Muscle of arm (tissue), 1 donor: ENCODE measurements at regions not wholly inside any gene's neighbourhood (a gene's known extent, or its start where the extent isn't known, plus 50 kb on each side); places are given as distances from the start of the nearest gene placed in this dataset.
A peak's percentile ranks its signal among the peaks of the same experiment; 100 is the strongest.

Experiments
- DNase-seq: peaks from one replicate; pipeline ENCODE4 v3.0.0-alpha.2; 2013

GRCh38 chr1:81157686-81158085, 643.0 kb upstream of the ADGRL2 start:
- no peak for DNase-seq

- DNase-seq, result no peak
Observed at GRCh38 chr1:81156887-81157286, 643.8 kb upstream of the ADGRL2 start.

GRCh38 chr1:81155131-81155530, 645.6 kb upstream of the ADGRL2 start:
- DNase-seq, result no peak

- no peak for DNase-seq
Observed at GRCh38 chr1:81151206-81151605, 649.5 kb upstream of the ADGRL2 start.

- DNase-seq, result no peak
Observed at GRCh38 chr1:81149649-81150325, 650.9 kb upstream of the ADGRL2 start.

GRCh38 chr1:81144240-81144825, 656.4 kb upstream of the ADGRL2 start:
- DNase-seq, result no peak

GRCh38 chr1:81142099-81142826, 658.5 kb upstream of the ADGRL2 start:
- DNase-seq, result no peak

- DNase-seq, result no peak
Observed at GRCh38 chr1:81135524-81135923, 665.2 kb upstream of the ADGRL2 start.

- no peak for DNase-seq
Observed at GRCh38 chr1:81129776-81130175, 671.0 kb upstream of the ADGRL2 start.

GRCh38 chr1:81129366-81129765, 671.4 kb upstream of the ADGRL2 start:
- DNase-seq, result no peak

- no peak for DNase-seq
Observed at GRCh38 chr1:81128079-81128478, 672.7 kb upstream of the ADGRL2 start.

- no peak for DNase-seq
Observed at GRCh38 chr1:81126989-81127581, 673.6 kb upstream of the ADGRL2 start.

- peak; percentile 16 for DNase-seq
Observed at GRCh38 chr1:81125672-81126071, 675.1 kb upstream of the ADGRL2 start.

GRCh38 chr1:81121306-81121705, 679.4 kb upstream of the ADGRL2 start:
- DNase-seq, result no peak

GRCh38 chr1:81119319-81119718, 681.4 kb upstream of the ADGRL2 start:
- DNase-seq, result no peak

GRCh38 chr1:81118550-81118949, 682.2 kb upstream of the ADGRL2 start:
- DNase-seq, result no peak

- DNase-seq, result no peak
Observed at GRCh38 chr1:81115422-81115821, 685.3 kb upstream of the ADGRL2 start.

GRCh38 chr1:81114191-81114590, 686.5 kb upstream of the ADGRL2 start:
- DNase-seq, result no peak

- no peak for DNase-seq
Observed at GRCh38 chr1:81113688-81114087, 687.0 kb upstream of the ADGRL2 start.

- DNase-seq, result no peak
Observed at GRCh38 chr1:81111818-81112217, 688.9 kb upstream of the ADGRL2 start.

- no peak for DNase-seq
Observed at GRCh38 chr1:81109038-81109437, 691.7 kb upstream of the ADGRL2 start.

GRCh38 chr1:81097860-81098259, 702.9 kb upstream of the ADGRL2 start:
- DNase-seq, result no peak

GRCh38 chr1:81073580-81073979, 727.2 kb upstream of the ADGRL2 start:
- no peak for DNase-seq
